Neural progenitor cell (in vitro differentiated cells): ENCODE measurements at regions not wholly inside any gene's neighbourhood (a gene's known extent, or its start where the extent isn't known, plus 50 kb on each side); places are given as distances from the start of the nearest gene placed in this dataset.

ENCODE experiments used
- DNase-seq: peaks from one replicate; pipeline ENCODE4 v3.0.0-alpha.2; 2016; ENCODE audit warnings: low spot score
- H2AFZ ChIP-seq: fragments of 200-600 bp; sonication (generic); replicated peaks from 2 replicates; pipeline ENCODE4 v1.6.1; 2016; ENCODE audit warnings: antibody characterized with exemption
- H3F3A ChIP-seq: fragments of 200-600 bp; sonication (generic); 2 replicates; pipeline ENCODE4 v1.6.1; 2016; ENCODE audit warnings: antibody characterized with exemption, low read depth
- H3K27ac ChIP-seq: fragments of 200-600 bp; sonication (generic); 2 replicates; pipeline ENCODE4 v1.5.1; 2016; ENCODE audit warnings: mild to moderate bottlenecking
- H3K27me3 ChIP-seq: fragments of 200-600 bp; sonication (generic); 2 replicates; pipeline ENCODE4 v1.6.1; 2016; ENCODE audit warnings: mild to moderate bottlenecking, moderate library complexity
- H3K36me3 ChIP-seq: fragments of 200-600 bp; sonication (generic); 2 replicates; pipeline ENCODE4 v1.5.1; 2016
- H3K4me1 ChIP-seq: fragments of 200-600 bp; sonication (generic); 2 replicates; pipeline ENCODE4 v1.6.1; 2016; ENCODE audit warnings: mixed run types
- H3K4me2 ChIP-seq: fragments of 200-600 bp; sonication (generic); 2 replicates; pipeline ENCODE4 v1.6.1; 2016
- H3K4me3 ChIP-seq: fragments of 200-600 bp; sonication (generic); 2 replicates; pipeline ENCODE4 v1.5.1; 2016
- H3K79me2 ChIP-seq: fragments of 200-600 bp; sonication (generic); 2 replicates; pipeline ENCODE4 v1.6.1; 2016; ENCODE audit warnings: low read depth
- H3K9ac ChIP-seq: fragments of 200-600 bp; sonication (generic); 2 replicates; pipeline ENCODE4 v1.6.1; 2016
- H3K9me3 ChIP-seq: fragments of 200-600 bp; sonication (generic); 2 replicates; pipeline ENCODE4 v1.5.1; 2016; ENCODE audit warnings: low read depth
- H4K20me1 ChIP-seq: fragments of 200-600 bp; sonication (generic); 2 replicates; pipeline ENCODE4 v1.6.1; 2016; ENCODE audit warnings: low read depth
- H3K27ac Mint-ChIP-seq: 3 replicates; pipeline ENCODE4 v1.8.0; 2021; ENCODE audit warnings: mixed read lengths
- H3K27me3 Mint-ChIP-seq: 2 replicates; pipeline ENCODE4 v1.8.0; 2022; ENCODE audit warnings: low read depth, mild to moderate bottlenecking, inconsistent platforms, moderate library complexity, mixed read lengths; ENCODE audit not compliant: insufficient read depth
- H3K36me3 Mint-ChIP-seq: 3 replicates; pipeline ENCODE4 v1.8.0; 2021; ENCODE audit warnings: mixed read lengths
- H3K4me1 Mint-ChIP-seq: 3 replicates; pipeline ENCODE4 v1.8.0; 2021; ENCODE audit warnings: mixed read lengths
- H3K4me3 Mint-ChIP-seq: 3 replicates; pipeline ENCODE4 v1.8.0; 2021; ENCODE audit warnings: mild to moderate bottlenecking, moderate library complexity, mixed read lengths
- H3K9me3 Mint-ChIP-seq: 3 replicates; pipeline ENCODE4 v1.8.0; 2020; ENCODE audit warnings: mixed read lengths
- EZH2 ChIP-seq: fragments of 200-600 bp; sonication (generic); IDR thresholded peaks from 2 replicates; pipeline ENCODE4 v1.6.1; 2017; ENCODE audit warnings: antibody characterized with exemption, mild to moderate bottlenecking, moderate library complexity
- EZH2phosphoT487 ChIP-seq: fragments of 200-600 bp; sonication (generic); IDR thresholded peaks from 2 replicates; pipeline ENCODE4 v1.6.1; 2017; ENCODE audit warnings: antibody characterized with exemption
- TF ChIP-seq, protein P1 (sequence below): fragments of 200-600 bp; sonication (generic); IDR thresholded peaks from 2 replicates; pipeline ENCODE4 v1.5.1; 2017; ENCODE audit warnings: antibody characterized with exemption, mild to moderate bottlenecking

DNA sequence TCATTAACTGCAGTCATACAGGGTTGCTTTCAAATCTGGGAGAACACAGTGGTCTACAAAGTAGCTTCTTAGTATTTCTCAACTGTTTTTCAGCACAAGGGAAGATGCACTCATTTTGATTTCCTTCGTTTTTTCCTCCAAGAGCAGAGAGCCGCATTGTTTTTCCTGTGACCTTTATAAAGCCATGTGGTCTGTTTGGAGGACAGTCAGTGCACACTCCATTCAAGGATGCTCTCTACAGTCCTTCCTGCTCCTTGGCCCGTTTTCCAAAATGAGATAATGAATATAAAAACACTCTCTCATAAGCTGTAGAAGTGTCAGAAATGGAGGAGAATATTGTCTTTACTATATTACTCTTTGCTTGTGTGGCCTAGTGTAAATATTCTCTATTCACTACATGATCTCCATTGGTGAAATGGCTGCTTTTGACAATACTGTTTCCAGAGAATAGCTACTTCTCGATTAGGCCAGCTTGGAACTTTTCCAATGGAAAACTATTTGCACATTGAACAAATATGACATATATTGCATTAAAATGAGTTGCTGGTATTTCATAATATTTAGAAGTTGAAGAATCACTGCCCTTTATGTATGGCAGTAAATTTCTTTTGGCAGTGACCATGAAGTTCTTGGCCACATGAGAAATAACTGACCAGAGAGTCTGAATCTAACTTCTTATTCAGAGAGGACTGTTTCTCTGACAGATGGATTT is 393.1 kb upstream of the RGS6 start:
- Mint-ChIP-seq H3K4me3 (no peak overlapping the region), H3K27me3 (no peaks in the 10 kb centered on the region), H3K9me3 (no peaks in the 10 kb centered on the region), H3K36me3 (no peaks in the 10 kb centered on the region), H3K27ac (no peak overlapping the region), H3K4me1 (peaks cover 2% of the 10 kb centered on the region)
- Histone ChIP-seq H3K27me3 (no peaks in the 10 kb centered on the region), H3K9me3 (no peaks in the 10 kb centered on the region), H3F3A (peaks cover 14% of the 10 kb centered on the region), H3K4me2 (no peak overlapping the region), H3K79me2 (peaks cover 2% of the 10 kb centered on the region), H3K9ac (no peak overlapping the region), H3K4me1 (no peaks in the 10 kb centered on the region), H3K4me3 (no peak overlapping the region), H4K20me1 (no peaks in the 10 kb centered on the region), H3K27ac (no peak overlapping the region), H3K36me3 (no peaks in the 10 kb centered on the region), H2AFZ (no peak overlapping the region)
- DNase-seq = no peak
- TF ChIP-seq, protein P1, sequence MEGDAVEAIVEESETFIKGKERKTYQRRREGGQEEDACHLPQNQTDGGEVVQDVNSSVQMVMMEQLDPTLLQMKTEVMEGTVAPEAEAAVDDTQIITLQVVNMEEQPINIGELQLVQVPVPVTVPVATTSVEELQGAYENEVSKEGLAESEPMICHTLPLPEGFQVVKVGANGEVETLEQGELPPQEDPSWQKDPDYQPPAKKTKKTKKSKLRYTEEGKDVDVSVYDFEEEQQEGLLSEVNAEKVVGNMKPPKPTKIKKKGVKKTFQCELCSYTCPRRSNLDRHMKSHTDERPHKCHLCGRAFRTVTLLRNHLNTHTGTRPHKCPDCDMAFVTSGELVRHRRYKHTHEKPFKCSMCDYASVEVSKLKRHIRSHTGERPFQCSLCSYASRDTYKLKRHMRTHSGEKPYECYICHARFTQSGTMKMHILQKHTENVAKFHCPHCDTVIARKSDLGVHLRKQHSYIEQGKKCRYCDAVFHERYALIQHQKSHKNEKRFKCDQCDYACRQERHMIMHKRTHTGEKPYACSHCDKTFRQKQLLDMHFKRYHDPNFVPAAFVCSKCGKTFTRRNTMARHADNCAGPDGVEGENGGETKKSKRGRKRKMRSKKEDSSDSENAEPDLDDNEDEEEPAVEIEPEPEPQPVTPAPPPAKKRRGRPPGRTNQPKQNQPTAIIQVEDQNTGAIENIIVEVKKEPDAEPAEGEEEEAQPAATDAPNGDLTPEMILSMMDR = no peak
- no peak for TF ChIP-seq EZH2
- TF ChIP-seq EZH2phosphoT487 = no peak

DNA sequence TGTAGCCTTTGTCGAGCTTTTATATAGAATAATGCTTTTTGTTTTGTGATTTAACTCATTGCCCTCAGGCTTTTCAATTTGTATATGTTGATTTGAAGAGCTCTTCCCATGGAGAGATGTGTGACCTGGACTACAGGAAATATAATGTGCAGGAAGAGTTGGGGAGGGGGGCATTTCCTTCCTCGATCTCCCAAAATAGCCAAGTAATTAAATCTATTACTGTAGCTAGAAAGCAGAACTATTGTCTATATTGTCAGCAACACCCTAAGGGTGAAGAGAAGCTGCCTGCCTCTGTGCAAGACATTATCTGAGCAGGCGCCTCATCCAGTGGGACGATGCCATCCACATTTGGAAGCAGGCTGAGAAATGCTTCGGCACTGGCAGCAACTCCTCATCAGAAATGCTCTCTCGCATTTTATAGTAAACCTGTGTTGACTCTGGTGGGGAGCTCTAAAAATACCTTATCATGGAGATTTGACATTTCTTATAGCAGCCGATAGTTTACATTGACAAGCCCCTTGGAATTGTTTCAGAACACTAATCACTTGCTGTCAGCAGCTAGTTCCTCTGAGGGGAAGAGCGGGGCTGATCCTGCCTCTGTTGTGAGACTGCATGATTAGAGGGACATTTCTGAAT is 392.5 kb upstream of the RGS6 start:
- Mint-ChIP-seq H3K9me3 (no peaks in the 10 kb centered on the region), H3K27ac (no peak overlapping the region), H3K36me3 (no peaks in the 10 kb centered on the region), H3K4me3 (no peak overlapping the region), H3K27me3 (no peaks in the 10 kb centered on the region), H3K4me1 (peaks cover 2% of the 10 kb centered on the region)
- no peak for DNase-seq
- Histone ChIP-seq H3K9me3 (no peaks in the 10 kb centered on the region), H3K9ac (no peak overlapping the region), H3K79me2 (peaks cover 2% of the 10 kb centered on the region), H3K4me3 (no peak overlapping the region), H3F3A (peaks cover 14% of the 10 kb centered on the region), H3K27me3 (no peaks in the 10 kb centered on the region), H2AFZ (no peak overlapping the region), H3K4me1 (no peaks in the 10 kb centered on the region), H4K20me1 (no peaks in the 10 kb centered on the region), H3K36me3 (no peaks in the 10 kb centered on the region), H3K27ac (no peak overlapping the region), H3K4me2 (no peak overlapping the region)
- no peak for TF ChIP-seq EZH2phosphoT487
- TF ChIP-seq, protein P1 = no peak
- no peak for TF ChIP-seq EZH2

GRCh38 chr14:71541271-71541670 is 391.0 kb upstream of the RGS6 start:
- Histone ChIP-seq H3K36me3 (no peaks in the 10 kb centered on the region), H3K4me3 (no peak overlapping the region), H3K27me3 (no peaks in the 10 kb centered on the region), H3K27ac (no peak overlapping the region), H3F3A (peaks cover 14% of the 10 kb centered on the region), H3K79me2 (peaks cover 2% of the 10 kb centered on the region), H3K4me2 (no peak overlapping the region), H4K20me1 (no peaks in the 10 kb centered on the region), H2AFZ (no peak overlapping the region), H3K9me3 (no peaks in the 10 kb centered on the region), H3K4me1 (no peaks in the 10 kb centered on the region), H3K9ac (no peak overlapping the region)
- Mint-ChIP-seq H3K36me3 (no peaks in the 10 kb centered on the region), H3K27me3 (no peaks in the 10 kb centered on the region), H3K4me1 (peaks cover 2% of the 10 kb centered on the region), H3K9me3 (no peaks in the 10 kb centered on the region), H3K4me3 (no peak overlapping the region), H3K27ac (no peak overlapping the region)
- TF ChIP-seq EZH2phosphoT487 = no peak
- TF ChIP-seq, protein P1 = no peak
- TF ChIP-seq EZH2 = no peak
- no peak for DNase-seq
